BJ (cell line): ENCODE measurements at regions not wholly inside any gene's neighbourhood (a gene's known extent, or its start where the extent isn't known, plus 50 kb on each side); places are given as distances from the start of the nearest gene placed in this dataset.
"Not testable (repeated sequence)": the region's sequence is repeated elsewhere in the genome, so short reads cannot be mapped to it uniquely, and the experiment has no call there.

ENCODE experiments used
- CTCF ChIA-PET: fragments of 350-600 bp; formaldehyde crosslinking; extraction: SDS; loops from one replicate; lab custom pipeline; 2021; ENCODE audit warnings: antibody characterized with exemption, inconsistent platforms; lab: Yijun Ruan, JAX
- POLR2A ChIA-PET: fragments of 300-600 bp; sonication (Branson Sonifier 250); formaldehyde crosslinking; extraction: SDS; loops from one replicate; lab custom pipeline; 2021; ENCODE audit warnings: antibody characterized with exemption; lab: Charles Lee
- DNase-seq: peaks from one replicate; pipeline ENCODE4 v3.0.0-alpha.2; 2011; ENCODE audit warnings: low read depth
- H3K27me3 ChIP-seq: 2 replicates; pipeline ENCODE4 v1.6.0; 2011; ENCODE audit warnings: low read length; ENCODE audit not compliant: control insufficient read depth, insufficient read depth
- H3K36me3 ChIP-seq: 2 replicates; pipeline ENCODE4 v1.5.1; 2011; ENCODE audit warnings: low read length; ENCODE audit not compliant: control insufficient read depth, insufficient read depth
- H3K4me3 ChIP-seq: 2 replicates; pipeline ENCODE4 v1.5.1; 2011; ENCODE audit warnings: low read depth, mild to moderate bottlenecking, control low read depth, low read length
- CTCF ChIP-seq: IDR thresholded peaks from 2 replicates; pipeline ENCODE4 v1.5.1; 2011; ENCODE audit warnings: low read depth, mild to moderate bottlenecking, control low read depth, inconsistent platforms, low read length, moderate library complexity; ENCODE audit not compliant: insufficient read depth

GRCh38 chr15:35956056-35956455 is 410.1 kb upstream of the DPH6 start:
- TF ChIP-seq CTCF = no peak

GRCh38 chr15:35958021-35958420 is 412.1 kb upstream of the DPH6 start:
- ChIA-PET POLR2A (interaction anchor here (0.6 kb wide), 1 partner anchor 21 kb away, joined by 3 read pairs; no protein-coding TSS in a partner anchor), CTCF (interaction anchor here (1.1 kb wide), 1 partner anchor 112 kb away, joined by 3 read pairs; no protein-coding TSS in a partner anchor)
- H3K36me3 ChIP-seq = no peaks in the 10 kb centered on the region
- H3K27me3 ChIP-seq = peaks cover 2% of the 10 kb centered on the region; the same call in 1 of the 2 replicates
- TF ChIP-seq CTCF = no peak
- DNase-seq = no peak
- H3K4me3 ChIP-seq = no peak overlapping the region

More at GRCh38 chr15:35956056-35956455, 410.1 kb upstream of the DPH6 start:
- Histone ChIP-seq H3K27me3 (peaks cover 2% of the 10 kb centered on the region; the same call in 1 of the 2 replicates), H3K4me3 (no peak overlapping the region), H3K36me3 (no peaks in the 10 kb centered on the region)
- ChIA-PET CTCF (interaction anchor here (0.7 kb wide), 1 partner anchor 17 kb away, joined by 3 read pairs; no protein-coding TSS in a partner anchor), POLR2A (no interaction called here)
- no peak for DNase-seq

GRCh38 chr15:35958975-35959374 is 413.0 kb upstream of the DPH6 start:
- Histone ChIP-seq H3K4me3 (no peak overlapping the region), H3K36me3 (no peaks in the 10 kb centered on the region), H3K27me3 (peaks cover 2% of the 10 kb centered on the region)
- CTCF ChIA-PET = no interaction called here
- POLR2A ChIA-PET = no interaction called here
- no peak for DNase-seq
- no peak for TF ChIP-seq CTCF

- Histone ChIP-seq H3K4me3 (no peak overlapping the region), H3K27me3 (no peaks in the 10 kb centered on the region; the same call in 1 of the 2 replicates), H3K36me3 (no peaks in the 10 kb centered on the region)
- DNase-seq = no peak
- POLR2A ChIA-PET = no interaction called here
- CTCF ChIA-PET = no interaction called here
- no peak for TF ChIP-seq CTCF
These were observed 417.4 kb upstream of the DPH6 start for GRCh38 chr15:35963326-35963725.

- CTCF ChIA-PET = no interaction called here
- POLR2A ChIA-PET = no interaction called here
- no peaks in the 10 kb centered on the region; the same call in 1 of the 2 replicates for H3K27me3 ChIP-seq
- no peak for DNase-seq
- TF ChIP-seq CTCF = no peak
- no peak overlapping the region for H3K4me3 ChIP-seq
- H3K36me3 ChIP-seq = no peaks in the 10 kb centered on the region
These were observed 420.8 kb upstream of the DPH6 start for GRCh38 chr15:35966781-35967180.

- H3K4me3 ChIP-seq, CTCF ChIA-PET, POLR2A ChIA-PET, H3K36me3 ChIP-seq, DNase-seq, H3K27me3 ChIP-seq: not testable (repeated sequence)
These were observed 422.0 kb upstream of the DPH6 start for GRCh38 chr15:35967968-35968367.
